Common myeloid progenitor, CD34-positive (primary cell): ENCODE measurements at regions not wholly inside any gene's neighbourhood (a gene's known extent, or its start where the extent isn't known, plus 50 kb on each side); places are given as distances from the start of the nearest gene placed in this dataset.
"Not testable (repeated sequence)": the region's sequence is repeated elsewhere in the genome, so short reads cannot be mapped to it uniquely, and the experiment has no call there.

Source experiments
- CTCF ChIA-PET: fragments of 350-600 bp; sonication (Branson Sonifier 250); formaldehyde crosslinking; loops from one replicate; lab custom pipeline; 2021; ENCODE audit warnings: antibody characterized with exemption; lab: Charles Lee
- POLR2A ChIA-PET: fragments of 350-600 bp; sonication (Branson Sonifier 250); formaldehyde crosslinking; loops from one replicate; lab custom pipeline; 2021; ENCODE audit warnings: antibody characterized with exemption; lab: Charles Lee
- DNase-seq, 3 donors: peaks; one replicate each; pipeline versions ENCODE4 v3.0.0 to v3.0.0-alpha.2; 2013
- H3K27ac ChIP-seq, 2 experiments: 1 replicate in 1 of 2; 2 replicates in 1 of 2; pipeline ENCODE4 v1.7.0; 2013; ENCODE audit warnings: inconsistent platforms in 2 of 2, low read length in 2 of 2, mild to moderate bottlenecking in 2 of 2, low read depth in 1 of 2, moderate library complexity in 1 of 2; ENCODE audit not compliant: severe bottlenecking in 2 of 2, insufficient read depth in 1 of 2, poor library complexity in 1 of 2
- H3K27me3 ChIP-seq, 5 experiments: replicated peaks in 2 of 5; 1 replicate in 3 of 5; 2 replicates in 2 of 5; pipeline versions ENCODE4 v1.6.1 to v1.7.0; 2013; ENCODE audit warnings: low read length in 4 of 5, mild to moderate bottlenecking in 2 of 5, moderate library complexity in 2 of 5, inconsistent platforms in 1 of 5; ENCODE audit not compliant: insufficient read depth in 5 of 5, control insufficient read depth in 4 of 5
- H3K36me3 ChIP-seq, 4 experiments: 1 replicate in 2 of 4; 2 replicates in 2 of 4; pipeline versions ENCODE4 v1.6.1 to v1.7.0; 2013; ENCODE audit warnings: low read length in 3 of 4, control low read depth in 1 of 4, mild to moderate bottlenecking in 1 of 4; ENCODE audit not compliant: control insufficient read depth in 4 of 4, insufficient read depth in 4 of 4
- H3K4me1 ChIP-seq, 4 experiments: 1 replicate in 3 of 4; 2 replicates in 1 of 4; pipeline versions ENCODE4 v1.6.1 to v1.7.1; 2013; ENCODE audit warnings: low read length in 3 of 4, mild to moderate bottlenecking in 3 of 4, control low read depth in 1 of 4, inconsistent platforms in 1 of 4, moderate library complexity in 1 of 4; ENCODE audit not compliant: control insufficient read depth in 4 of 4, insufficient read depth in 4 of 4; ENCODE audit errors: control extremely low read depth in 1 of 4
- H3K4me3 ChIP-seq, 7 experiments: 1 replicate in 4 of 7; 2 replicates in 3 of 7; pipeline versions ENCODE4 v1.5.1 to v1.7.0; 2013; ENCODE audit warnings: mild to moderate bottlenecking in 7 of 7, low read length in 6 of 7, moderate library complexity in 6 of 7, inconsistent platforms in 2 of 7, low read depth in 2 of 7, control low read depth in 1 of 7; ENCODE audit not compliant: insufficient read depth in 4 of 7, control insufficient read depth in 1 of 7; ENCODE audit errors: extremely low read depth in 1 of 7
- H3K9me3 ChIP-seq, 5 experiments: 1 replicate in 4 of 5; 2 replicates in 1 of 5; pipeline versions ENCODE4 v1.6.1 to v1.7.1; 2013; ENCODE audit warnings: low read length in 4 of 5, mild to moderate bottlenecking in 2 of 5, inconsistent platforms in 1 of 5, low read depth in 1 of 5, moderate library complexity in 1 of 5; ENCODE audit not compliant: control insufficient read depth in 4 of 5, insufficient read depth in 2 of 5; ENCODE audit errors: control extremely low read depth in 1 of 5
- WGBS: methylation state at CpG from one replicate; pipeline ENCODE4 v1.1.5; 2013; ENCODE audit not compliant: insufficient coverage; 5-methylcytosine and 5-hydroxymethylcytosine counted together

DNA sequence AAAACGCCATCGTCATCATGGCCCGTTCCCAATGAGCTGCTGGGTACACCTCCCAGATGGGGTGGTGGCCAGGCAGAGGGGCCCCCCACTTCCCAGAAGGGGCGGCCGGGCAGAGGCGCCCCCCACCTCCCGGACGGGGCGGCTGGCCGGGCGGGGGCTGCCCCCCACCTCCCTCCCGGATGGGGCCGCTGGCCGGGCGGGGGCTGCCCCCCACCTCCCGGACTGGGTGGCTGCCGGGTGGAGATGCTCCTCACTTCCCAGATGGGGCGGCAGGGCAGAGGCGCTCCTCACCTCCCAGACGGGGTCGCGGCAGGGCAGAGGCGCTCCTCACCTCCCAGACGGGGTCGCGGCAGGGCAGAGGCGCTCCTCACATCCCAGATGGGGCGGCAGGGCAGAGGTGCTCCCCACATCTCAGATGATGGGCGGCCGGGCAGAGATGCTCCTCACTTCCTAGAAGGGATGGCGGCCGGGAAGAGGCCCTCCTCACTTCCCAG lies 215.4 kb upstream of the TBL1XR1 start:
- H3K4me3 ChIP-seq, H3K9me3 ChIP-seq, POLR2A ChIA-PET, H3K36me3 ChIP-seq, H3K27ac ChIP-seq, DNase-seq, H3K27me3 ChIP-seq: not testable (repeated sequence)
- CTCF ChIA-PET = interaction anchor here (2.4 kb wide), 1 partner anchor 12 kb away, joined by 11 read pairs; no protein-coding TSS in a partner anchor
- WGBS = 97% methylated on average over 11 of the region's 32 CpGs
- H3K4me1 ChIP-seq = peaks cover 8 to 20% (median 13%) of the 10 kb centered on the region in 4 experiments

DNA sequence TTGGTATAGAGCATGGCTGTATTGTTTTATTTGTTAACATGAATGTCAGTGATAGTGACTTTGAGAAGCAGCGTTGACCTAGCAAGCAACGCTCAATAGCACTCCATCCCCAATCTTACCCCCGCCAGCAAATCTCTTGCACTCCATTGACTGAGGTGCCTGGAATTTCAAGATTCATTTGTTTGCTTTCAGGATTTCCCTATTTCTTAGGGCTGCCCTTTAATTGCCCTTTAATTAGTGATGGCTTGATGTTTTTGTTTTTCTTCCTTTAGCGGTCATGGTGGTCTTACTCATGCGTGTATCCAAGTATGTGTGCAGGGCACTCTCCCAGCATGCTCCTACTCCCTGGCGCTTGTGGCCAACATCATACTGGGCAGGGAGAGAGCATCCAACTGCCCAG lies 216.8 kb upstream of the TBL1XR1 start:
- ChIA-PET CTCF (interaction anchor here (0.9 to 1.1 kb wide), 2 partner anchors 10 to 23 kb away, joined by 3 to 4 read pairs; no protein-coding TSS in a partner anchor), POLR2A (no interaction called here)
- Histone ChIP-seq H3K27me3 (no peaks in the 10 kb centered on the region), H3K9me3 (no peaks in the 10 kb centered on the region), H3K4me1 (peaks cover 8 to 24% (median 19%) of the 10 kb centered on the region in 4 experiments), H3K27ac (no peak overlapping the region), H3K4me3 (no peak overlapping the region), H3K36me3 (no peaks in the 10 kb centered on the region)
- DNase-seq = no peak
- WGBS = 88% methylated on average over 5 of the region's 6 CpGs

DNA sequence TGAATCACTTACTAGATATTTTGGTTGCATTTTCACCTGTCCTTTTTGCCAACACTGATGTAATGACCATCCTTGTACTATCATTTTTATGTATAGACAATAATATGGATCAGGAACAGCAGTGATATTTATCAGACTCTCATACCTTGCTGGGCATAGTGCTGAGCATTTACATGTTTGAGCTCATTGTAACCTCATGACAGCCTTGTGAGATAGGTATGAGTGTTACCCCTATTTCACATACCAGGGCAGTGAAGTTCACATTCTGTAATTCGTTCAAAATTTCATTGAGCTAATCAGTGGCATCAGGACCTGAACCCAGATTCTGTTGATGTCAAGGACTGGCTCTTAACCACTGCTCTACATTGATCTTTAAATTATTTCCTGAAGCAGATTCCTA lies 221.5 kb upstream of the TBL1XR1 start:
- POLR2A ChIA-PET = no interaction called here
- WGBS = no CpG with 5 or more reads among the region's 1 CpG
- Histone ChIP-seq H3K9me3 (no peaks in the 10 kb centered on the region), H3K27me3 (no peaks in the 10 kb centered on the region), H3K36me3 (no peaks in the 10 kb centered on the region), H3K27ac (no peak overlapping the region), H3K4me3 (no peak overlapping the region), H3K4me1 (peaks cover 0 to 23% (median 10%) of the 10 kb centered on the region in 4 experiments)
- no peak for DNase-seq
- CTCF ChIA-PET = no interaction called here

DNA sequence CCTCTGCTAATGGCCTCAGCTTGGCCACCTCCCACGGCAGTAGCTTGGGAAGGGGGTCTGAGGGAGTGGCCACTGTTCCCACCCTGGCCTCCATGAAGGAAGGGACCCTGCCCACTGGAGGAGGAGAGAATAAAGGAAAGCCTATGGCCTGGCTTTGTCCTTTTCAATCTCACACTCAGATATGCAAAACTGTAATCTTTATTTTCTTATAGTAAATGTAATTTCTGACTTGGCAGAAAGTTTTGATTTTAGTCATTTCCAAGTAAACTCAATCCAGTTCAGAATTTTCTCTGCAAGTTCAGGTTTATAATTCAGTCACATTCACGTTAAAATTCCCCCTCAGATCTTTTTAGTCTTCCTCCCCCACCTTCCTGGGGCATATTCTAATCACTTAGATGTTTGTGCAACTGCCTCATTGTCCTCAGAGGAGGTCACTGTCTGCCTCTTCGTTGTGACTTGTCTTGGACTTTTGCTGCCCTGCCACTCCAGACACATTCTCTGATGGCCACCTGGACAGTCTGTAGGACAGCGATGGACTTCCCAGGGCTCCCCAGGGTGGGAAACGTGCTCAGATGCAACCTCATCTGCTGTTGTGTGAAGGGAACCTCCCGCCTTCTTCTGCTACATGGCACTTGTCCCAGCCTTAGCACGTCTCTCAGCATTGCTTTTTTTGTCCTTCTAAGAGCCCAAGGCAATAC lies 222.8 kb upstream of the TBL1XR1 start:
- H3K9me3 ChIP-seq = no peaks in the 10 kb centered on the region
- CTCF ChIA-PET = no interaction called here
- no peak overlapping the region for H3K27ac ChIP-seq
- H3K27me3 ChIP-seq = no peaks in the 10 kb centered on the region
- POLR2A ChIA-PET = no interaction called here
- no peak for DNase-seq
- no peaks in the 10 kb centered on the region for H3K36me3 ChIP-seq
- WGBS = 88% methylated on average over 6 of the region's 7 CpGs
- no peak overlapping the region for H3K4me3 ChIP-seq
- H3K4me1 ChIP-seq = peaks cover 4 to 34% (median 19%) of the 10 kb centered on the region in 4 experiments

DNA sequence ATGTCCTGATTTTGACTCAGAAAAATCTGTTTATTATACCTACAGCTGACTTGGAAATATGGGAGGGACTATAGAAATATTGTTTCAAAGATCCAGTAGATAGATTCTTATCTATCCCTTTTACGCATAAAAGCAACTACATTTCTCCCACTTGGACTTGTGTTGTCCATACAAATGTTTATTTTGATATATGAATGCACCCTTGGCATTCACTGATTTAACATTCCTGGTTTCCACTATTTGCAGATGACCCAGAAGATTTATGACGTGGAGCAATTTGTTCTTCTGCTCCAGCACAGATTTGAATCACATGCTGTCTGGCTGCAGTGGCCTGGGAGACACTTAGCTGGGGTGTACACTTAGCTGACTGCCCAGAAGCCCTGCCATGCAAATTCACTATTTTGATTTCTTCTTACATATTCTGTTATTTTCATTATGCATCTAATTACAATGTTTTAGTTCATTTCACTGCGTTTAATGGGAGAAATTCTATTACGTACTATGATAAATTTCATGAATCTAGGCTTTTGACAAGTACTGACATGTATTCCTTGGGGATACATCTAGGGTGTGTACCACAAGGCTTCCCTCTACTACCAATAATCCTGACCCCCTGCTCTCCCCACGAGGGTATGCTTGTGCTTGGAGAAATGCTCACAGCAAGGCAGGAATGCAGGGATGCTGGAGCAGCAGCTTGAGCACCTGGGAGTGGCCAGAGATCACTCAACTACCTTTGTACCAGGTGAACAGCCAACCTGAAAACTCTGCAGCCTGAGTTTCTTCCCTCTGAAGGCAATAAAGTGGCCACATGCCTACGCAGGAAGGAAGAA lies 223.6 kb upstream of the TBL1XR1 start:
- no peaks in the 10 kb centered on the region for H3K27me3 ChIP-seq
- H3K9me3 ChIP-seq = no peaks in the 10 kb centered on the region
- no peak for DNase-seq
- H3K4me3 ChIP-seq = no peak overlapping the region
- no peaks in the 10 kb centered on the region for H3K36me3 ChIP-seq
- CTCF ChIA-PET = no interaction called here
- POLR2A ChIA-PET = no interaction called here
- no peak overlapping the region for H3K27ac ChIP-seq
- WGBS = 90% methylated on average over 2 of the region's 6 CpGs
- peaks cover 4 to 34% (median 20%) of the 10 kb centered on the region in 4 experiments for H3K4me1 ChIP-seq

DNA sequence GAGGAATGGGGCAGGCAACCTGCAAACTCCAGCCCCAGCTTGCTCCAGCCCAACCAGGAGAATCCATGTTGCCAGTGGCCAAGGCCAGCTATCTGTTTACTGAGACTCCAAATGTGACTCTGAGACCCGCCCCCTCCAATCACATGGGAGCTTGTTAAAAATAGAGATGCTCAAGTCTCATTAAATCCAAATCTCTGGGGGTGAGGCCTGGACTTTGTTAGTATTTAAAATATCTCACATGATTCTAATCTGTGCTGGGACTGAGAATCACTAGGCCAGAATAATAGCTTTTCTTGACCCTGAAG lies 224.2 kb upstream of the TBL1XR1 start:
- peaks cover 8 to 37% (median 24%) of the 10 kb centered on the region in 4 experiments for H3K4me1 ChIP-seq
- H3K27ac ChIP-seq = no peak overlapping the region
- ChIA-PET CTCF (no interaction called here), POLR2A (no interaction called here)
- no peaks in the 10 kb centered on the region for H3K27me3 ChIP-seq
- no peaks in the 10 kb centered on the region for H3K9me3 ChIP-seq
- H3K4me3 ChIP-seq = no peak overlapping the region
- no peaks in the 10 kb centered on the region for H3K36me3 ChIP-seq
- DNase-seq = no peak
- 100% methylated on average over 1 of the region's 1 CpG for WGBS

DNA sequence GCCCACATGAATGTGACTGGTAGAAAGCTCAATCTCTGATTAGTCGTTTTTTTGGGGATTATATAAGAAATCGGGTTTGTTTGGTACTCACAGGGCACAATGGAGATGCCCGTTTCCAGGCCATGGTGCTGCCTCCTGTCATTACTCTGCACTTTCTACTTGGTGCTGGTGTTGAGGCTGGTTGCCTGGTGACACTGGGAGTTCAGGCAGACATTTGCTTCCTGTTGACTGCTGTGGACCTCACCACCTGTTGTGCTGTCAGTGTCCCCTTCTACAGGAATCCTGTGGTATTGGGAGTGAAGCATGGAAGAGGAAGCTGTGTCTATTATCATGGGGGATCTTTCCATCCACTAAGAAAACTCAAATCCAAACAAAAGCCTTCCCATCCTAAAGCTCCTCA lies 227.2 kb upstream of the TBL1XR1 start:
- ChIA-PET CTCF (interaction anchor here (0.6 to 3.0 kb wide), 3 partner anchors 10 to 194 kb away, joined by 3 to 11 read pairs (median 4); no protein-coding TSS in a partner anchor), POLR2A (interaction anchor here (0.5 kb wide), 1 partner anchor 1094 kb away, joined by 3 read pairs; no protein-coding TSS in a partner anchor)

More for the DNA sequence above, 227.2 kb upstream of the TBL1XR1 start:
- Histone ChIP-seq H3K9me3 (no peaks in the 10 kb centered on the region), H3K27me3 (no peaks in the 10 kb centered on the region), H3K36me3 (no peaks in the 10 kb centered on the region), H3K4me3 (no peak overlapping the region), H3K4me1 (peaks cover 8 to 42% (median 33%) of the 10 kb centered on the region in 4 experiments), H3K27ac (no peak overlapping the region)
- WGBS = 83% methylated on average over 1 of the region's 3 CpGs
- DNase-seq = peak in 2 of 3 donors; percentile 52 to 54
